ENCODE measurements at regions not wholly inside any gene's neighbourhood (a gene's known extent, or its start where the extent isn't known, plus 50 kb on each side); places are given as distances from the start of the nearest gene placed in this dataset.

DNA sequence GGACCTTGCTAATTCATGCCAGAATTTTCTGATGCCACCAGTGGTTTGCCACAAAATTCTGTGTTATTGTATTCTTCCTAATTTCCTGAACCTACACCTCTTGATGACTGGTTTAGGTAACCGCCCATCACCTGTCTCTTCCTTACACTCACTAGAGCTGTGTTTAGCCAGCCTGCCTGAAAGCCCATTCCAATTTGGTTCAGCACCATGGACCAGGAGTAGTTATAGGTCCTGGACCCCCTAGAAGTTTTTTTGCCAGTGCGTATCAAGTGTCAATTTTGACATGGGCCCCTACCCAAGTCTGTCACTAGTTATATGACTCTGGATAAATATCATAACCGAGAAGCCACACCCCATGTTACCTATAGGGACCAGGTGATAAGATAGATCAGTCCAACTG, 94.0 kb upstream of the NAP1L1 start:
- TF ChIP-seq, protein P1, sequence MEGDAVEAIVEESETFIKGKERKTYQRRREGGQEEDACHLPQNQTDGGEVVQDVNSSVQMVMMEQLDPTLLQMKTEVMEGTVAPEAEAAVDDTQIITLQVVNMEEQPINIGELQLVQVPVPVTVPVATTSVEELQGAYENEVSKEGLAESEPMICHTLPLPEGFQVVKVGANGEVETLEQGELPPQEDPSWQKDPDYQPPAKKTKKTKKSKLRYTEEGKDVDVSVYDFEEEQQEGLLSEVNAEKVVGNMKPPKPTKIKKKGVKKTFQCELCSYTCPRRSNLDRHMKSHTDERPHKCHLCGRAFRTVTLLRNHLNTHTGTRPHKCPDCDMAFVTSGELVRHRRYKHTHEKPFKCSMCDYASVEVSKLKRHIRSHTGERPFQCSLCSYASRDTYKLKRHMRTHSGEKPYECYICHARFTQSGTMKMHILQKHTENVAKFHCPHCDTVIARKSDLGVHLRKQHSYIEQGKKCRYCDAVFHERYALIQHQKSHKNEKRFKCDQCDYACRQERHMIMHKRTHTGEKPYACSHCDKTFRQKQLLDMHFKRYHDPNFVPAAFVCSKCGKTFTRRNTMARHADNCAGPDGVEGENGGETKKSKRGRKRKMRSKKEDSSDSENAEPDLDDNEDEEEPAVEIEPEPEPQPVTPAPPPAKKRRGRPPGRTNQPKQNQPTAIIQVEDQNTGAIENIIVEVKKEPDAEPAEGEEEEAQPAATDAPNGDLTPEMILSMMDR (IDR thresholded peaks at IDR 0.05 in 4 of 5, conservative IDR thresholded peaks at IDR 0.05 in 1 of 5) = no peak
- TF ChIP-seq POLR2A (IDR thresholded peaks at IDR 0.05) = no peak

All from gastrocnemius medialis (tissue), 4 donors.